Naive thymus-derived CD8-positive, alpha-beta T cell (primary cell): ENCODE measurements at regions not wholly inside any gene's neighbourhood (a gene's known extent, or its start where the extent isn't known, plus 50 kb on each side); places are given as distances from the start of the nearest gene placed in this dataset.
A peak's percentile ranks its signal among the peaks of the same experiment; 100 is the strongest.

Source experiments
- ATAC-seq, 2 donors: fragments of 150-1000 bp; cut with Tn5 transposase in 1 of 2; sonication (Bioruptor Pico), chemical (Tn5 transposase) in 1 of 2; 1 replicate in 1 of 2; 2 replicates in 1 of 2; pipeline ENCODE4 v1.10.0; 2021; ENCODE audit warnings: mild to moderate bottlenecking in 2 of 2, moderate library complexity in 2 of 2
- POLR2A ChIA-PET: fragments of 350-600 bp; sonication (Branson Sonifier 250); formaldehyde crosslinking; loops from one replicate; lab custom pipeline; 2021; ENCODE audit warnings: antibody characterized with exemption; lab: Charles Lee
- DNase-seq, 10 donors: peaks; one replicate each; pipeline versions ENCODE4 v3.0.0 to v3.0.0-alpha.2; 2020 to 2022
- H3K27ac Mint-ChIP-seq, 10 donors: one replicate each; pipeline ENCODE4 v1.8.0; 2020 to 2022; ENCODE audit warnings: mild to moderate bottlenecking in 10 of 10, mixed read lengths in 10 of 10, moderate library complexity in 4 of 10, inconsistent platforms in 1 of 10
- H3K27me3 Mint-ChIP-seq, 5 donors: one replicate each; pipeline ENCODE4 v1.8.0; 2021 to 2022; ENCODE audit warnings: mixed read lengths in 5 of 5
- H3K36me3 Mint-ChIP-seq, 3 donors: one replicate each; pipeline ENCODE4 v1.8.0; 2020 to 2022; ENCODE audit warnings: mixed read lengths in 3 of 3, mild to moderate bottlenecking in 2 of 3, inconsistent platforms in 1 of 3
- H3K4me1 Mint-ChIP-seq, 4 donors: one replicate each; pipeline ENCODE4 v1.8.0; 2021 to 2022; ENCODE audit warnings: mixed read lengths in 4 of 4
- H3K4me3 Mint-ChIP-seq, 10 donors: one replicate each; pipeline ENCODE4 v1.8.0; 2020 to 2022; ENCODE audit warnings: mild to moderate bottlenecking in 10 of 10, mixed read lengths in 10 of 10, moderate library complexity in 6 of 10, inconsistent platforms in 1 of 10
- H3K9me3 Mint-ChIP-seq, 9 donors: one replicate each; pipeline ENCODE4 v1.8.0; 2020 to 2022; ENCODE audit warnings: mixed read lengths in 9 of 9, mild to moderate bottlenecking in 3 of 9, inconsistent platforms in 1 of 9, moderate library complexity in 1 of 9

DNA sequence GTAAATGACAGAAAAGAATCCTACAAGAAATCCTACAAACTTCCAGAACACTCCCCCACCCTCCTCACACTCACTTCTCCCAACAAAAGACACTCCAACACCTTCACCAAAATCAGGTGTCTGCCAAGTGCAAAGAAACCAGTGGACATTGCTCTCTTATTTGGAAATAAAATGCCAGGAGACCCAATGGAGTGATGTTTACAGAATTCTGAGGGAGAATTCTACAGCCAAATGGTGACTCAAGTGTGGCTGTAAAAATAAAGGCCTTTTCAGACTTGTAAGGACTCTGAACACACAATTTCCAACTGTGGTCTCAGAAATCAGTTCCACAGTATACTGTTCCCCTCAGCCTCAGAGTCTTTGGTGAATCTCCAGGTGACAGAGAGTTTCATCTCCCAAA lies 109.6 kb upstream of the CARMIL1 start:
- Mint-ChIP-seq H3K4me1 (peaks cover 0 to 14% (median 5%) of the 10 kb centered on the region in 4 donors), H3K4me3 (no peak overlapping the region), H3K36me3 (peaks cover 0 to 2% (median 0%) of the 10 kb centered on the region in 3 donors), H3K27me3 (peaks cover 0 to 20% (median 3%) of the 10 kb centered on the region in 5 donors), H3K27ac (no peak overlapping the region), H3K9me3 (peaks cover 0 to 2% (median 0%) of the 10 kb centered on the region in 9 donors)
- ATAC-seq (no peak), DNase-seq (no peak)
- POLR2A ChIA-PET: no interaction called here

- DNase-seq (no peak), ATAC-seq (no peak)
- peaks cover 0 to 14% (median 6%) of the 10 kb centered on the region in 4 donors for H3K4me1 Mint-ChIP-seq
- no peak overlapping the region for H3K4me3 Mint-ChIP-seq
- no peak overlapping the region for H3K27ac Mint-ChIP-seq
- H3K36me3 Mint-ChIP-seq: no peaks in the 10 kb centered on the region
- H3K27me3 Mint-ChIP-seq: peaks cover 0 to 16% (median 3%) of the 10 kb centered on the region in 5 donors
- H3K9me3 Mint-ChIP-seq: no peaks in the 10 kb centered on the region
- POLR2A ChIA-PET: no interaction called here
Observed at GRCh38 chr6:25169961-25170360, 109.2 kb upstream of the CARMIL1 start.

GRCh38 chr6:25170640-25171039 lies 108.5 kb upstream of the CARMIL1 start:
- Mint-ChIP-seq H3K27me3 (peaks cover 0 to 16% (median 3%) of the 10 kb centered on the region in 5 donors), H3K9me3 (no peaks in the 10 kb centered on the region), H3K4me3 (no peak overlapping the region), H3K4me1 (peaks cover 0 to 14% (median 6%) of the 10 kb centered on the region in 4 donors), H3K27ac (no peak overlapping the region), H3K36me3 (no peaks in the 10 kb centered on the region)
- POLR2A ChIA-PET: no interaction called here
- ATAC-seq: no peak
- DNase-seq: no peak

- peaks cover 0 to 14% (median 6%) of the 10 kb centered on the region in 4 donors for H3K4me1 Mint-ChIP-seq
Observed at GRCh38 chr6:25171301-25171700, 107.9 kb upstream of the CARMIL1 start.

DNA sequence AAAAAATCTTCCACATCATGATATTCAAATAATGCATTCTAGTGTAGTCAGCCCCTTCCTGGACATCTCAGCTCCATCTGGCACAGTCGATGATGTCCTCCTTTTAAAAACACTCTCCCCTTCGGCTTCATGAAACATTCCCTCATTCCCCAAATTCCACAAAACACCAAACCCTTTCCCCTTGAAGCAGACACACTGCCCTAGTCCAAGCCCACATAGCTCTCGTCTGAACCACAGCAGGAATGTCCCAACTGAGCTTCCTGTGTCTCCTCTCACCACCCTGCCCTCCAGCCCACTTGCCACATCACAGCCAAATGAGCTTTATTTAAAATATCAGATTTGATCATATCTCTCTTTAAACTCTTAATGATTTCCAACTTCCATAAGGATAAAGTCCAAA lies 106.4 kb upstream of the CARMIL1 start:
- peaks cover 0 to 2% (median 0%) of the 10 kb centered on the region in 3 donors for H3K36me3 Mint-ChIP-seq
- no peak for DNase-seq
- peak overlapping the region in 1 of 10 donors; percentile 48 for H3K27ac Mint-ChIP-seq
- POLR2A ChIA-PET: interaction anchor here (0.6 to 0.7 kb wide), 2 partner anchors 10 to 307 kb away, joined by 3 to 4 read pairs; no protein-coding TSS in a partner anchor
- ATAC-seq: no peak
- peaks cover 0 to 9% (median 2%) of the 10 kb centered on the region in 4 donors for H3K4me1 Mint-ChIP-seq
- peaks cover 0 to 16% (median 3%) of the 10 kb centered on the region in 5 donors for H3K27me3 Mint-ChIP-seq
- H3K9me3 Mint-ChIP-seq: no peaks in the 10 kb centered on the region
- no peak overlapping the region for H3K4me3 Mint-ChIP-seq

More at GRCh38 chr6:25171301-25171700, 107.9 kb upstream of the CARMIL1 start:
- POLR2A ChIA-PET: no interaction called here
- ATAC-seq: no peak
- H3K36me3 Mint-ChIP-seq: no peaks in the 10 kb centered on the region
- no peak for DNase-seq
- no peak overlapping the region for H3K27ac Mint-ChIP-seq
- no peaks in the 10 kb centered on the region for H3K9me3 Mint-ChIP-seq
- H3K4me3 Mint-ChIP-seq: no peak overlapping the region
- peaks cover 0 to 16% (median 3%) of the 10 kb centered on the region in 5 donors for H3K27me3 Mint-ChIP-seq

DNA sequence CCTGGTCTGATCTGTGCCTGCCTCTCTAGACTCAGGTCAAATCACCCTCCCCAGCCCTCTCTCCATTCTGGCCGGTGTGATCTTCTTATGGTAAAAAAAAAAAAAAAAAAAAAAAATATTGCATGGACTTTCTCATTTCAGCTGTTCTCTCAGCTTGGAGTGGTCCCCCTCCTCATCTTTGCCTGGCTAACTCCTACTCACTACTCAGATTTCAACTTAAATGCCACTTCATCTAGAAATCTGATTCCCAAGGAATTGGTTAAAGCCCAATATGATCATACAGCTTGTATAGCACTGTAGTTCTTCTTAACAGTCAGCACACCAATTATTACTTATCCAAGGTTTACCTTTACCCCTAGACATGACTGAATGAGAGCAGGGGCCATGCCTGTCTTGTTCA lies 105.9 kb upstream of the CARMIL1 start:
- no peak for ATAC-seq
- peak overlapping the region in 1 of 10 donors; percentile 48 for H3K27ac Mint-ChIP-seq
- H3K9me3 Mint-ChIP-seq: no peaks in the 10 kb centered on the region
- peaks cover 0 to 6% (median 2%) of the 10 kb centered on the region in 4 donors for H3K4me1 Mint-ChIP-seq
- H3K27me3 Mint-ChIP-seq: peaks cover 0 to 16% (median 3%) of the 10 kb centered on the region in 5 donors
- H3K4me3 Mint-ChIP-seq: no peak overlapping the region
- DNase-seq: no peak
- POLR2A ChIA-PET: interaction anchor here (0.6 to 0.7 kb wide), 2 partner anchors 9 to 307 kb away, joined by 3 to 4 read pairs; no protein-coding TSS in a partner anchor
- H3K36me3 Mint-ChIP-seq: peaks cover 0 to 2% (median 0%) of the 10 kb centered on the region in 3 donors

- no peaks in the 10 kb centered on the region for H3K9me3 Mint-ChIP-seq
- peaks cover 0 to 16% (median 3%) of the 10 kb centered on the region in 5 donors for H3K27me3 Mint-ChIP-seq
Observed at GRCh38 chr6:25173951-25174474, 105.2 kb upstream of the CARMIL1 start.

GRCh38 chr6:25174678-25175077 lies 104.5 kb upstream of the CARMIL1 start:
- no peak overlapping the region for H3K4me3 Mint-ChIP-seq
- peaks cover 0 to 10% (median 2%) of the 10 kb centered on the region in 4 donors for H3K4me1 Mint-ChIP-seq
- peaks cover 0 to 2% (median 0%) of the 10 kb centered on the region in 3 donors for H3K36me3 Mint-ChIP-seq
- H3K27ac Mint-ChIP-seq: no peak overlapping the region
- peaks cover 0 to 16% (median 3%) of the 10 kb centered on the region in 5 donors for H3K27me3 Mint-ChIP-seq
- POLR2A ChIA-PET: no interaction called here
- DNase-seq (no peak), ATAC-seq (no peak)
- H3K9me3 Mint-ChIP-seq: no peaks in the 10 kb centered on the region

More at GRCh38 chr6:25173951-25174474, 105.2 kb upstream of the CARMIL1 start:
- no peak for DNase-seq
- peaks cover 0 to 2% (median 0%) of the 10 kb centered on the region in 3 donors for H3K36me3 Mint-ChIP-seq
- H3K27ac Mint-ChIP-seq: no peak overlapping the region
- H3K4me1 Mint-ChIP-seq: peaks cover 0 to 10% (median 2%) of the 10 kb centered on the region in 4 donors
- ATAC-seq: no peak
- H3K4me3 Mint-ChIP-seq: no peak overlapping the region
- POLR2A ChIA-PET: no interaction called here

GRCh38 chr6:25175196-25175595 lies 104.0 kb upstream of the CARMIL1 start:
- Mint-ChIP-seq H3K4me1 (peaks cover 0 to 10% (median 2%) of the 10 kb centered on the region in 4 donors), H3K36me3 (peaks cover 0 to 2% (median 0%) of the 10 kb centered on the region in 3 donors), H3K27ac (no peak overlapping the region), H3K9me3 (no peaks in the 10 kb centered on the region), H3K4me3 (no peak overlapping the region), H3K27me3 (peaks cover 0 to 16% (median 3%) of the 10 kb centered on the region in 5 donors)
- ATAC-seq (no peak), DNase-seq (no peak)
- POLR2A ChIA-PET: interaction anchor here (0.6 kb wide), 1 partner anchor 19 kb away, joined by 3 read pairs; no protein-coding TSS in a partner anchor

DNA sequence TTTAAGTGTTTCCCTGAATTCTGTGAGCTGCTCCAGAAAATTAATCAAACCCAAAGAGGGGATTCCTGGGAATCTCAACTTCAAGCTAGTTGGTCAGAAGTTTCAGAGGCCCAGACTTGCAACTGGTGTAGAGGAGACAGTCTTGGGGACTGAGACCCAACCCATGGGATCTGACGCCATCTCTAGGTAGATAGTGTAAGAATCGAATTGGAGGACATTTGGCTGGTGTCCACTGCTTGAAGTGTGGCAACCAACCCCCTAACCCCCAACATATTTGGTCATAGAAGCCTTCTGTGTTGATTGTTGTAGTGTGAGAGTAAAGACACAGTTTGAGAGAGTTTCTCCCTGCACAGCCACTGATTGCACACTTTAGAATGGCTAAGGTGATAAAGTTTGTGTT lies 103.5 kb upstream of the CARMIL1 start:
- no peak for ATAC-seq
- peaks cover 0 to 16% (median 3%) of the 10 kb centered on the region in 5 donors for H3K27me3 Mint-ChIP-seq
- no peak for DNase-seq
- no peaks in the 10 kb centered on the region for H3K9me3 Mint-ChIP-seq
- no peak overlapping the region for H3K27ac Mint-ChIP-seq
- H3K4me3 Mint-ChIP-seq: no peak overlapping the region
- POLR2A ChIA-PET: interaction anchor here (0.6 kb wide), 1 partner anchor 20 kb away, joined by 3 read pairs; no protein-coding TSS in a partner anchor
- peaks cover 0 to 2% (median 0%) of the 10 kb centered on the region in 3 donors for H3K36me3 Mint-ChIP-seq
- H3K4me1 Mint-ChIP-seq: peaks cover 0 to 10% (median 2%) of the 10 kb centered on the region in 4 donors

GRCh38 chr6:25176466-25176865 lies 102.7 kb upstream of the CARMIL1 start:
- H3K27ac Mint-ChIP-seq: no peak overlapping the region
- POLR2A ChIA-PET: no interaction called here

GRCh38 chr6:25177500-25178028 lies 101.6 kb upstream of the CARMIL1 start:
- DNase-seq: no peak
- Mint-ChIP-seq H3K4me1 (peaks cover 0 to 10% (median 2%) of the 10 kb centered on the region in 4 donors), H3K36me3 (peaks cover 0 to 2% (median 0%) of the 10 kb centered on the region in 3 donors), H3K27me3 (peaks cover 0 to 12% (median 3%) of the 10 kb centered on the region in 5 donors), H3K27ac (no peak overlapping the region), H3K4me3 (no peak overlapping the region), H3K9me3 (no peaks in the 10 kb centered on the region)
- POLR2A ChIA-PET: no interaction called here
- no peak for ATAC-seq

More at GRCh38 chr6:25176466-25176865, 102.7 kb upstream of the CARMIL1 start:
- Mint-ChIP-seq H3K27me3 (peaks cover 0 to 16% (median 3%) of the 10 kb centered on the region in 5 donors), H3K36me3 (peaks cover 0 to 2% (median 0%) of the 10 kb centered on the region in 3 donors), H3K9me3 (no peaks in the 10 kb centered on the region), H3K4me1 (peaks cover 0 to 10% (median 2%) of the 10 kb centered on the region in 4 donors), H3K4me3 (no peak overlapping the region)
- ATAC-seq (no peak), DNase-seq (no peak)
